ENCODE measurements at regions not wholly inside any gene's neighbourhood (a gene's known extent, or its start where the extent isn't known, plus 50 kb on each side); places are given as distances from the start of the nearest gene placed in this dataset.

GRCh38 chr4:130335417-130336194, 1239.7 kb downstream of the C4orf33 start:
- 92% methylated on average over 5 of the region's 5 CpGs for WGBS
- H3K9me3 ChIP-seq (ENCODE audit: control insufficient read depth in 4 of 4, low read length in 3 of 4) = no peaks in the 10 kb centered on the region
- no peaks in the 10 kb centered on the region for H3K4me1 ChIP-seq (ENCODE audit: control insufficient read depth in 4 of 4, insufficient read depth in 4 of 4, low read length in 3 of 4)
- TF ChIP-seq GABPA (IDR thresholded peaks at IDR 0.05 in 1 of 2, conservative IDR thresholded peaks at IDR 0.05 in 1 of 2) (no peak), NR2F2 (IDR thresholded peaks at IDR 0.05) (no peak), FOXA2 (IDR thresholded peaks at IDR 0.05) (no peak), RXRA (IDR thresholded peaks at IDR 0.05) (no peak), SP1 (IDR thresholded peaks at IDR 0.05) (no peak), CTCF (IDR thresholded peaks at IDR 0.05; ENCODE audit: low read depth, low read length, missing input control) (no peak), MAX (IDR thresholded peaks at IDR 0.05) (no peak), EGR1 (IDR thresholded peaks at IDR 0.05; ENCODE audit: low read depth in 2 of 2) (no peak), REST (IDR thresholded peaks at IDR 0.05) (no peak), FOXA1 (IDR thresholded peaks at IDR 0.05) (no peak), ZBTB33 (IDR thresholded peaks at IDR 0.05) (no peak), JUND (IDR thresholded peaks at IDR 0.05) (no peak), HNF4A (conservative IDR thresholded peaks at IDR 0.05) (no peak)
- H3K4me3 ChIP-seq (ENCODE audit: low read depth in 1 of 3, low read length in 3 of 3) = no peak overlapping the region
- no peaks in the 10 kb centered on the region for H3K27me3 ChIP-seq (ENCODE audit: control insufficient read depth in 4 of 4, insufficient read depth in 4 of 4, low read length in 3 of 4)
- no peak overlapping the region for H3K27ac ChIP-seq (ENCODE audit: low read depth in 1 of 2, low read length in 2 of 2)
- DNase-seq (ENCODE audit: low spot score) = no peak
- no peak overlapping the region for H3K9ac ChIP-seq (ENCODE audit: low read depth in 1 of 2, low read length in 2 of 2)
- H3K36me3 ChIP-seq (ENCODE audit: control insufficient read depth in 4 of 4, insufficient read depth in 3 of 4, low read depth in 1 of 4, low read length in 3 of 4) = no peaks in the 10 kb centered on the region

- Histone ChIP-seq H3K9me3 (ENCODE audit: control insufficient read depth in 4 of 4, low read length in 3 of 4) (no peaks in the 10 kb centered on the region), H3K36me3 (ENCODE audit: control insufficient read depth in 4 of 4, insufficient read depth in 3 of 4, low read depth in 1 of 4, low read length in 3 of 4) (no peaks in the 10 kb centered on the region), H3K4me3 (ENCODE audit: low read depth in 1 of 3, low read length in 3 of 3) (no peak overlapping the region), H3K4me1 (ENCODE audit: control insufficient read depth in 4 of 4, insufficient read depth in 4 of 4, low read length in 3 of 4) (no peaks in the 10 kb centered on the region), H3K27ac (ENCODE audit: low read depth in 1 of 2, low read length in 2 of 2) (no peak overlapping the region), H3K9ac (ENCODE audit: low read depth in 1 of 2, low read length in 2 of 2) (no peak overlapping the region), H3K27me3 (ENCODE audit: control insufficient read depth in 4 of 4, insufficient read depth in 4 of 4, low read length in 3 of 4) (no peaks in the 10 kb centered on the region)
- TF ChIP-seq CTCF (IDR thresholded peaks at IDR 0.05; ENCODE audit: low read depth, low read length, missing input control) = peak; percentile 29
- no peak for TF ChIP-seq NR2F2 (IDR thresholded peaks at IDR 0.05)
- peak in 1 of 2 donors; percentile 77 for TF ChIP-seq RAD21 (IDR thresholded peaks at IDR 0.05)
- DNase-seq (ENCODE audit: low spot score) = no peak
- 73% methylated on average over 5 of the region's 5 CpGs for WGBS
Measured at GRCh38 chr4:130336585-130337217, 1240.7 kb downstream of the C4orf33 start.
